ENCODE measurements at regions not wholly inside any gene's neighbourhood (a gene's known extent, or its start where the extent isn't known, plus 50 kb on each side); places are given as distances from the start of the nearest gene placed in this dataset.

DNA sequence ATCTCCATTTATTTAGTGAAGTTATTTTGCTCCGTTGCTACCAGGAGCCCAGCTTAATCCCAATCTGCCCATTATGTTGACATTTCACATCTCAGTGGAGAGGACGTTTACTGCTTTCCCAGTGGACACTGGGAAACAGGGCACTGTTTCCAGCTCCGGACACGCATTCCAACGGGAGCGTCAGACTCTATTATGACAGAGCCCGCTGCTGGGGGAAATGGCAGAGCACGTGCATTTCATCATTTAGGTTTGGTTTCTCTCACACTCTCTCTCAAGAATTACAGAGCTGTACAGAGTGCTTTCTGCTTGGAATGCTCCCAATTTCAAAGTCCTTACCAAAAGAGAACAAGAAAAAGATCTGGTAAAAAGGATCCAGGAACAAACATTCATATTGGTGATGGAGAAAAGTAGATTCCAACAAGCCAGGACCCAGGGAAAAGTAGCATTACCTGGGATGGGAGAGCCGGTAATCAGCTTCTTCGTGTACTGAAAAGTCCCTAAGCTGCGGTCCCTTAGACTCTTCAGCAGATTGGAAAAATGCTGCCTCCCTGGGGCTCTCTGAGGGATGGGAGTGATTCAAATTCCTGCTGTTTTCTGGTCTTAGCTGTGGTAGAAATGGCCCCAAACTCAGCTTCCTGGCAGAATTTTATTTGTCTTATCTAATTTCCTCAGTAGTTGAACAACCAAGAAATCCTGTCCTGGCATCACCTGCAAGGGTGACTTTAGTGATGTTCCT, 136.0 kb upstream of the THBS1 start:
- DNase-seq, result no peak

DNA sequence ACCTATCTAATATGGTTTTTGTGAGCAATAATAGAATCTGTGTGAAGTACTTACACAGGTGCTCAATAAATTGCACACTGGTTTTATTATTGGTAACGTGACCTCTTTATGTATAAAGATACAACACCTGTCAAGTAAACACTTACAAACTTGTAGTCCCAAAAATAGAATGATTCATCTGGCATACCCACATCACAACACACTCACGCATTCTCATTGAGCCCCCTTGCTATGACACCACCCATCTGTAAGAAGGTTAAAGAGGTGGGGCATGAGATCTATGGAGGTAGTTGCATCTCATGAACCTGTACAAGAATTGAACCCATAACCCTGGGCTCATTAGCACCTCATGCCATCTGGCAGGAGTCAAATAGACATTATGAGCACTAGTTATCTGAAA, 134.9 kb upstream of the THBS1 start:
- DNase-seq, result peak; percentile 47

DNA sequence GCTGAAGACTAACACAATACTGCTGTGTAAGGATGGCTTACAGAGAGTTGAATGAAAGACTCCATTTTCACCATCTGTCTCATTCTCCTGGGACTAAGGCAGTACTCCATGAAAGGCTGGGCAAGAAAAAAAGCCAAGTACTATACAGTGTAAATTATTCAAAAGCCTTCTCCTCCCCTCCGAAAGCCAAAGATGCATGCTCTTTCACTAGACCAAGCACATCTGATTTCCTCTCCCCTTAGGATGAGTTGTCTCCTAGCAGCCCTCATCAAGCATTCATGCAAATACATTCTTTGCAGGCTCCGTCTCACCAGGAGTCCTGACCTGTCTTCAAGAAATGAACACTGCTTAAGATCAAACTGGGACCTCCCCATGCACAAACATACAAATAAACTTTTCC, 133.5 kb upstream of the THBS1 start:
- DNase-seq, result peak; percentile 83

- no peak for DNase-seq
Measured at GRCh38 chr15:39447881-39448280, 133.0 kb upstream of the THBS1 start.

GRCh38 chr15:39448409-39448808, 132.5 kb upstream of the THBS1 start:
- DNase-seq, result no peak

DNA sequence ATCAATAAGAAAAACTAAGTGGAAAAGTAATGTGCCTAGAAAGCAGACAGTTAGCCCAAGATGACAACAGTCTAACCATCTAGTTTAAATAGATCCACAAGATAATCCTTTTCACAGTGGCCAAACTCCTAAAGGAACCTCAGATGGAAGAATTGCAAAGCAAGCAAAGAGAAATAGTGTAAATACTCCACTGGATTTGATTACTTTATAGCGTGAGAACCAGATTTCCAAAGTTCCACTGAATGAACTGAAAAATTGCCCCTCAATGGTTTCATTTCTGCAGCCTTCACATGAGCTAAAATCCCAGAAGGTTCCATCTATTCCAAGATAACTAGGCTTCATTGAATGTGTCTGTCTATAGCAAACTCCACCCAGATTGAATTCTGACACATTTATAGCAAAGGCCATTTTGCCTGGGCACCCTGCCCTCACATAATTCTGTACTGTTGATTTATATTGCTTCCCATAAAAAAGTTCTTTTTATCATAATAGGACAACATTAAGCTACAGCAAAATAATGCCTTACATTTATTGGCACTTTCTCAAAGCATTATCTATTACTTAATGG, 129.7 kb upstream of the THBS1 start:
- DNase-seq, result no peak

DNA sequence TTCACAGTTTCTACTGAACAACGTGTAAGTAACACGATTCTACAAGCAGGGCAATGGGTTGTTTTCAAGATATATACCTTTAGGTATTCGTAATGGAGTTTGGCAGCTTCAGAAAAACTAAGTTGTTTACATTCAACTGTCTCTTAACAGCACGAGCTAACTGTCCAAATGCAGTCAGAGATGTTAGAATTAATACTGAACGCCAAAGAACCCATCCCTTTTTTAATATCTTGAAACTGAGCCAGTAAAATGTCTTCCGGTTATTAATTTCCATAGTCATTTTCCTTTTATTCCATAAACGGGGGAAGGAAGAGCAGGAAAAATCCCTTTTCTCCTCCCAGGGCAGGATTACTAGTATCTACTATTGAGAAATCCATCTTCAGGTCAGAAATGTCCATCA, 129.0 kb upstream of the THBS1 start:
- DNase-seq, result no peak

GRCh38 chr15:39453620-39454019, 127.3 kb upstream of the THBS1 start:
- DNase-seq, result no peak

DNA sequence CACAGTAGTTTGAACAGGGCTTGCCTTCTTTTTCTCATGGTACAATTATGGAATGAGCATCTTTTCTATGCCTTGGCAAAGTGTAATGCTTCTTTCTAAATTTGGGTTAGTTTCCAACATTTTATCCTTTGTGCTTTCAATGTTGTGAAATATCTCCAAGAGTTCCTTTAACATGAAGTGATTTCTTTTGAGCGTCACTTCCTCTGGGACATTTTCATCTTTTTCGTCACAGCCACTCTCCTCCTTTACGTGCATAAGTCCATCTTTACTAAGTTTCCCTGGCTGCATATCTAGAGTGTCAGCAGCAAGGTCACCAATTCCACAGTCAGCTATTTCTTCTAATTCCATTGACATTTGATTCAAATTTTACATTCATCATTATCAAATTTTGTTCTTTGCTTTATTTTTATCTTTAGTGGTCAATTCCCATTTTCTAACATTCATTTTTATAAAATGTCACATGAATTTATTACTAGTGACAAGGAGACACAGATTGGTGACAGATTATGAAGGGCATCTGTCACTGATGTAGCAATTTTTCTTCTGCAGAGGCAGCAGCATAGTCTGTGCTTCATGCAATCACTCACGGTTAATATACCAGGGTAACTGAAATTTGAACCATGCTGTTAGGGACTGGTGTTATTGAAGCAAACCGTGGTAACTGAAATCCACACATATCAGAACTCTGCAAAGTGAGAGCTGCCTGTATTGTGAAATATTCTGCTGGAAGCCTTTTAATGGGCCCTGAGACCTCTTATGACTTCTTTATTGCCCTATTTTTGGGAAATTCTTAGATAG, 126.5 kb upstream of the THBS1 start:
- DNase-seq, result peak; percentile 62

DNA sequence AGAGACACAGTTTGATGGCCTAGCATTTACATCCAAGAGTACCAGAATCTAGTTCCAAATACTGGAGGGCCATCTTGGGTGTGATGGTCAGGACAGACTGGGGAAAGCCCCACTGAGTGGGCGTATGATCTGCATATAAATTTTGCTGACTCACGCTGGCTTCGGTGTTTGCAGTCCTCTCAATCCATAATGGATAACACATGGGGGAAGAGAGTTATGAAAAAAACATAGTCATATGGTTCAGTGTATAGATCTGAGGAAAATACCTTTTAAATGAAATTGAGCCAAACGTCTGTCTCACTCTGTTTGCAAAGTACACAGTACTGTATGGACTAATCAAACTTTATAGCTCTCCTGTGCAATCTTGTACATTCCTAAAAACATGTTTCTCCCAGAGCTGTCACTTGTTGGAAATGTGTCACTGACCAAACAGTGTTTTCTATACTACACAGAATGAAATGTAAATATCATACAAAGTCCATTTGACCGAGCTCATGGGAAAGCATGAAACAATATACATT, 125.3 kb upstream of the THBS1 start:
- DNase-seq, result peak; percentile 61

DNA sequence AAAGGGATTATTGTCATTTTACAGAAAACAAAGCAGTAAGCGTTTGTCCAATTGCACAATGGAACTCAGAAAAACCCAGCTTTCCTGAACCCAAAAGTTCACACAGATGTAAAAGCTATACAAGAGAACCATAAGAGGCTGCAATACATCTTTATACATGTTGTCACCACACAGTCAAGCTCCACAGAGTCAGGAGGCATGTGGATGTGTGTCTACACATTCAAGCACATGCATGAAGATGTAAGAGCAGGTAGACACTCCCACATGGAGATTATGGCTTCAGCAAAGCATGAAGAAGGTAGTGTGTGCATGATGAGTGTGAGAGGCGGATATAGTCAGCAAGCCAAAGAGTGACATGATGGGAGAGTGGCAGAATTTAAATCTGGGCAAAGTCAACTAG, 124.7 kb upstream of the THBS1 start:
- DNase-seq, result no peak

DNA sequence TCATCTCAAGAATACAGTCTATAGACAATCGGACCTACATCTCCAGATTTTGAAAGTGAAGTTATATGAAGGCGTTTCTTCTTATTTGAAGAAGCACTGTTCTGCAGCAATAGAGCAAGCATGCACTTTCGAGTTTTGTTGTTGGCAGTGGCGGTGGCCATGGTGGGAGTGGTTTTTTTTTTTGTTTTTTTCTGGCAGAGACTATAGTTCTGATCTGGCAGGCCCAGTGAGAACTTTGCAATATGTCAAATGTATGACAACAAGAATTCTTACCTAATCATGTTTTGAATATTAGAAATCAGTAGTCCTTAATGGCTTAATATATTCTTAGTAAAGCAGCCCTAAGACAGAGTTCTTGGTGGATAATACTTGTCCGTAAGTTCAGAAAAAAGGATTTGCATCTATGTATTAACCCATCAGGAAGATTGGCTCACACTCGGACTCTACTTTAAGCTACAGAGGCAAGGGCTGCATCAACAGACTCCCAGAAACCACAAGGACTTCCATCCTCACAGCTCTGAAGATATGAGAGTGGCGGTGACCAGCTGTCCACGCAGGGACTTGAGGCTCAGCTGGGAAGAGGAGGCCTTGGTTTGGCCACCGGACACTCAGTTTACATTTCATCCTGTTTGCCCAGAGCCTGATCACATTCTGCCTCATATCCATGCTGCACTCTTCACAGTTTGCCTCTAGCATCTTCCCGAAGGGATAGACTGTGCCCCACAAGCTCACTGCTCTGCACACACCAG, 124.1 kb upstream of the THBS1 start:
- DNase-seq, result no peak

DNA sequence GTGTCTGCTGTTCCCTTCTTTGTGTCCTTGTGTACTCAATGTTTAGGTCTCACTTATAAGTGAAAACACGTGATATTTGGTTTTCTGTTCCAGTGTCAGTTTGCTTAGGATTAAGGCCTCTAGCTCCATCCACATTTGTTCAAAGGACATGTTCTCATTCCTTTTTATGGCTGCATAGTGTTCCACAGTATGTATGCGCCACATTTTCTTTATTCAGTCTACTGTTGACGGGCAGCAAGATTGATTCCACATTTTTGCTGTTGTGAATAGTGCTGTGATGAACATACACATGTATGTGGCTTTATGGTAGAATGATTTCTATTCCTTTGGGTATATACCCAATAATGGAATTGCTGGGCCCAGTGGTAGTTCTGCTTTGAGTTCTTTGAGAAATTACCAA, 122.7 kb upstream of the THBS1 start:
- no peak for DNase-seq

GRCh38 chr15:39459548-39459947, 121.3 kb upstream of the THBS1 start:
- no peak for DNase-seq

- DNase-seq, result no peak
Measured at GRCh38 chr15:39460748-39461147, 120.1 kb upstream of the THBS1 start.

GRCh38 chr15:39461536-39462130, 119.2 kb upstream of the THBS1 start:
- no peak for DNase-seq

GRCh38 chr15:39462691-39463090, 118.2 kb upstream of the THBS1 start:
- no peak for DNase-seq

DNA sequence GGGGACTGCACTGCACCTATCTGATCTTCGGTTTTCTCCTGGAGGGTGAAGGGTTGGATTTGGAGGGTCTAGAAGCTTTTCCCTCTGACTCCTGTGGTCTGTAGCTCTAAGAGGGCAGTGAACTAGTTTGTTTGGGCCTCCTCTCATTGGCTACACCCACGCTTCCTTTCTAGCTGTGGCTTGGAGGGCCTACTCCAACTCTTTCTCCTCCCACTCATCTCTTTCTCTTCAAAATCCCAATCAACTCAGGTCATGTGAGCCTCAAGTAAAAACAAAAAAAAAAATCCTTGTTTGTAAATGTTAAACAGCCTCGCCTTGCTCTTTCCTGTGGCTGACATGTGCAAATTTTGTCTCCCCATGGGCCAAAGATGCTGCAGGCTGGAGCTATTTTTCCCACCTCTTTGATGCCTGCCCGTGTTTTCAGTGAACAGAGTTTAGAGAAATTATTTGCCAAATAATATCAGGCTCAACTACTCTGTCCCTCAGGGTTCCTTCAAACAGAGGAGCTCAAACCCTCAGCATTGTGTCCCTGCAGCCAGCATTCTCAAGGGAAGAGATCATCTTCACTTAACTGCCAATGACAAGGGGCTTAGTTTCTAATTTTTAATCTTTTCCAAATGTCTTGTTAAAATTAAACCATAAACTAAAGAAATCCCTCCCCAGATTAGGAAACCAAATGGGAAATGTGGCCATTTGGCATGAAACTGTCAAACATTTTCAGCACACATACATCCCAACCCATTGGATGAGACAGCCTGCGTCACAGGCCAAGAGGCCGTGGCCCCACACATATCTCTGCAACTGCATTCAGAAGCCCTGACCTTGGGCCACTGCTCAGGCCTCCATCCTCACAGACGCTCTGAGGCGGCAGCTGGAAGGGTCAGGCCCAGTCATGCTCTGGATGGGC, 114.8 kb upstream of the THBS1 start:
- DNase-seq, result no peak

- DNase-seq, result no peak
Measured at GRCh38 chr15:39466750-39467105, 114.2 kb upstream of the THBS1 start.

DNA sequence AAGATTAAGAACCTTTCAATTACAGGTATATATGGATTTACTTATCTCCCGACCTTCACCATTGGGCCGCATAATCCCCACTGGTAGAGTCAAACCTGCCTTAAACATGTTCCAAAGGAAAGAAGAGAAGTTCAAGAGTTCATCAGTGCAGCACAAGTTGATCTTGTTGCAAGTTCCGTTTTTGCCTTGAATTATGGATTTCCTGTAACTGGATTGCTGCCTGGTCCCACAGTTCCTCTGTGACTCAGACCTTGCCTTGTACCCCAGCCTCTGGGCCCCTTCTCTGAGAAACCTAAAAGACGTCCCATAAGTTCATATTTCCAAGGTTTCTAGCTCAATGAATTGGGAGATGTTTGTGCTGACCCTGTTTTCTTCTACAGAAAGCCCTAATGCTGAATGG, 112.5 kb upstream of the THBS1 start:
- DNase-seq, result no peak

GRCh38 chr15:39468828-39469227, 112.1 kb upstream of the THBS1 start:
- no peak for DNase-seq
